ENCODE measurements at regions not wholly inside any gene's neighbourhood (a gene's known extent, or its start where the extent isn't known, plus 50 kb on each side); places are given as distances from the start of the nearest gene placed in this dataset.

- intact Hi-C loops (cut with micrococcal nuclease; ENCODE audit: unreplicated experiment) (no loop called here), in situ Hi-C loops (cut with MboI) (no loop called here)
- ChIA-PET SMC1A (ENCODE audit: uncharacterized antibody, unreplicated experiment) (interaction anchor here (5.1 to 9.6 kb wide), 2 partner anchors 13 to 383 kb away, joined by 29 to 105 read pairs; no protein-coding TSS in a partner anchor), RAD21 (ENCODE audit: unreplicated experiment) (interaction anchor here (1.8 to 4.8 kb wide), 3 partner anchors 13 to 383 kb away, joined by 5 to 60 read pairs (median 28); no protein-coding TSS in a partner anchor), CTCF (interaction anchor here (1.2 to 5.3 kb wide), 3 partner anchors 13 to 15 kb away, joined by 3 to 53 read pairs (median 21); no protein-coding TSS in a partner anchor), POLR2A (no interaction called here)
- H3K4me3 ChIP-seq: no peak overlapping the region
- H3K9ac ChIP-seq (ENCODE audit: control insufficient read depth, insufficient read depth, low read length): no peak overlapping the region
- no peak overlapping the region for H3K4me2 ChIP-seq (ENCODE audit: control insufficient read depth, insufficient read depth)
- DNase-seq (ENCODE audit: low read depth, low spot score) (no peak), ATAC-seq (no peak), FAIRE-seq (no peak)
- H2AFZ ChIP-seq (ENCODE audit: control insufficient read depth, low read depth, low read length): no peak overlapping the region
- no peaks in the 10 kb centered on the region for H4K20me1 ChIP-seq (ENCODE audit: control insufficient read depth, insufficient read depth)
- H3K27me3 ChIP-seq (replicated peaks in 1 of 2; ENCODE audit: control insufficient read depth in 2 of 2, insufficient read depth in 2 of 2, low read length in 1 of 2): no peaks in the 10 kb centered on the region
- no peaks in the 10 kb centered on the region for H3K36me3 ChIP-seq (ENCODE audit: control insufficient read depth in 2 of 2, insufficient read depth in 2 of 2, low read length in 1 of 2)
- H3K9me3 ChIP-seq (replicated peaks; ENCODE audit: control insufficient read depth, insufficient read depth, low read length): no peaks in the 10 kb centered on the region; the same call in 1 of the 3 replicates
- no peak overlapping the region for H3K27ac ChIP-seq (ENCODE audit: control insufficient read depth, insufficient read depth)
- H3K79me2 ChIP-seq (ENCODE audit: control insufficient read depth, insufficient read depth, low read length): no peaks in the 10 kb centered on the region
- no TSS peak for BruUV-seq (replicated peaks)
- H3K4me1 ChIP-seq (ENCODE audit: control insufficient read depth, insufficient read depth, low read length): peaks cover 25% of the 10 kb centered on the region
- WGBS (ENCODE audit: insufficient coverage, insufficient replicate concordance, low lambda C conversion rate, missing lambda C conversion rate): 54% methylated on average over 9 of the region's 9 CpGs
- no peak for TF ChIP-seq CEBPB (IDR thresholded peaks at IDR 0.05; ENCODE audit: borderline replicate concordance in 1 of 2, low read depth in 2 of 2, low read length in 2 of 2)
- TF ChIP-seq ZBTB11 (CRISPR knock-in tag; IDR thresholded peaks at IDR 0.05): no peak
- TF ChIP-seq RAD21 (IDR thresholded peaks at IDR 0.05; ENCODE audit: insufficient read depth, low read depth, low read length): no peak
- no peak for TF ChIP-seq EZH2 (IDR thresholded peaks at IDR 0.05; ENCODE audit: borderline replicate concordance, control insufficient read depth, low read depth, low read length)
- no peak for TF ChIP-seq ZBTB33 (IDR thresholded peaks at IDR 0.05)
- no peak for TF ChIP-seq BRCA1 (IDR thresholded peaks at IDR 0.05; ENCODE audit: low read depth, low read length)
- TF ChIP-seq LARP7 (IDR thresholded peaks at IDR 0.05): no peak
- no peak for TF ChIP-seq ZNF207 (IDR thresholded peaks at IDR 0.05; ENCODE audit: borderline replicate concordance)
- no peak for TF ChIP-seq ZNF687 (IDR thresholded peaks at IDR 0.05)
- TF ChIP-seq REST (IDR thresholded peaks at IDR 0.05; ENCODE audit: low read depth, low read length): no peak
- no peak for TF ChIP-seq NFYB (IDR thresholded peaks at IDR 0.05; ENCODE audit: insufficient read depth, low read depth, low read length)
Observed at GRCh38 chr16:13439766-13440165, 480.2 kb upstream of the ERCC4 start.
